Urothelium cell line (cell line): ENCODE measurements at regions not wholly inside any gene's neighbourhood (a gene's known extent, or its start where the extent isn't known, plus 50 kb on each side); places are given as distances from the start of the nearest gene placed in this dataset.
A peak's percentile ranks its signal among the peaks of the same experiment; 100 is the strongest.
"Not testable (repeated sequence)": the region's sequence is repeated elsewhere in the genome, so short reads cannot be mapped to it uniquely, and the experiment has no call there.

Experiments used
- DNase-seq: peaks from one replicate; pipeline ENCODE4 v3.0.0; 2011; ENCODE audit warnings: low spot score, mixed read lengths
- FAIRE-seq: peaks from 2 replicates; lab custom pipeline; 2011; peaks lifted over from hg19 to GRCh38; lab: Jason Lieb, UNC

- FAIRE-seq (no peak), DNase-seq (no peak)
Measured at GRCh38 chr13:87736849-87737385, 65.7 kb downstream of the SLITRK5 start.

GRCh38 chr13:87754097-87754496 is 82.9 kb downstream of the SLITRK5 start:
- DNase-seq (no peak), FAIRE-seq (no peak)

- no peak for FAIRE-seq
Measured at GRCh38 chr13:87769445-87769844, 98.3 kb downstream of the SLITRK5 start.

GRCh38 chr13:87777387-87777786 is 106.2 kb downstream of the SLITRK5 start:
- FAIRE-seq (no peak), DNase-seq (no peak)

More at GRCh38 chr13:87769445-87769844, 98.3 kb downstream of the SLITRK5 start:
- no peak for DNase-seq

GRCh38 chr13:87778128-87778527 is 107.0 kb downstream of the SLITRK5 start:
- no peak for FAIRE-seq
- DNase-seq, result no peak

GRCh38 chr13:87779426-87779825 is 108.3 kb downstream of the SLITRK5 start:
- DNase-seq (no peak), FAIRE-seq (no peak)

GRCh38 chr13:87783366-87783765 is 112.2 kb downstream of the SLITRK5 start:
- FAIRE-seq, result no peak
- no peak for DNase-seq

GRCh38 chr13:87788363-87788762 is 117.2 kb downstream of the SLITRK5 start:
- no peak for DNase-seq
- FAIRE-seq, result no peak

GRCh38 chr13:87792878-87793277 is 121.7 kb downstream of the SLITRK5 start:
- FAIRE-seq (no peak), DNase-seq (no peak)

GRCh38 chr13:87798536-87798935 is 127.4 kb downstream of the SLITRK5 start:
- FAIRE-seq (no peak), DNase-seq (no peak)

GRCh38 chr13:87810391-87810801 is 139.2 kb downstream of the SLITRK5 start:
- DNase-seq, result no peak
- no peak for FAIRE-seq

GRCh38 chr13:87810920-87811344 is 139.8 kb downstream of the SLITRK5 start:
- FAIRE-seq (no peak), DNase-seq (no peak)

GRCh38 chr13:87814403-87814802 is 143.2 kb downstream of the SLITRK5 start:
- FAIRE-seq, result no peak
- DNase-seq, result no peak

- DNase-seq, result no peak
- no peak for FAIRE-seq
Measured at GRCh38 chr13:87820241-87820640, 149.1 kb downstream of the SLITRK5 start.

- FAIRE-seq, result no peak
Measured at GRCh38 chr13:87821512-87821911, 150.3 kb downstream of the SLITRK5 start.

GRCh38 chr13:87826301-87826700 is 155.1 kb downstream of the SLITRK5 start:
- FAIRE-seq, result not testable (repeated sequence)

More at GRCh38 chr13:87821512-87821911, 150.3 kb downstream of the SLITRK5 start:
- DNase-seq, result peak; percentile 1

GRCh38 chr13:87827479-87827878 is 156.3 kb downstream of the SLITRK5 start:
- peak; percentile 1 for DNase-seq
- no peak for FAIRE-seq

More at GRCh38 chr13:87826301-87826700, 155.1 kb downstream of the SLITRK5 start:
- DNase-seq, result not testable (repeated sequence)

- DNase-seq (no peak), FAIRE-seq (no peak)
Measured at GRCh38 chr13:87837522-87837921, 166.4 kb downstream of the SLITRK5 start.

GRCh38 chr13:87837946-87838345 is 166.8 kb downstream of the SLITRK5 start:
- FAIRE-seq, result no peak

GRCh38 chr13:87851410-87851809 is 180.2 kb downstream of the SLITRK5 start:
- DNase-seq, result no peak
- FAIRE-seq, result no peak

More at GRCh38 chr13:87837946-87838345, 166.8 kb downstream of the SLITRK5 start:
- DNase-seq, result no peak

GRCh38 chr13:87855553-87855952 is 184.4 kb downstream of the SLITRK5 start:
- FAIRE-seq, result no peak

GRCh38 chr13:87859261-87859660 is 188.1 kb downstream of the SLITRK5 start:
- no peak for FAIRE-seq
- no peak for DNase-seq

More at GRCh38 chr13:87855553-87855952, 184.4 kb downstream of the SLITRK5 start:
- no peak for DNase-seq

GRCh38 chr13:87867426-87867825 is 196.3 kb downstream of the SLITRK5 start:
- FAIRE-seq, result no peak
- DNase-seq, result no peak
